Activated CD4-positive, alpha-beta T cell treated with anti-CD3 and anti-CD28 coated beads, Interleukin-2, amount 50 U/mL, for 48 hours (primary cell): ENCODE measurements at regions not wholly inside any gene's neighbourhood (a gene's known extent, or its start where the extent isn't known, plus 50 kb on each side); places are given as distances from the start of the nearest gene placed in this dataset.

ENCODE experiments used
- DNase-seq, 2 experiments: peaks; one replicate each; pipeline ENCODE4 v3.0.0-alpha.2; 2020

GRCh38 chr3:23078735-23079134 lies 124.4 kb upstream of the UBE2E2 start:
- no peak for DNase-seq

- DNase-seq = no peak
Measured at GRCh38 chr3:23079976-23080375, 123.2 kb upstream of the UBE2E2 start.

- no peak for DNase-seq
Measured at GRCh38 chr3:23083701-23084100, 119.4 kb upstream of the UBE2E2 start.

GRCh38 chr3:23084367-23084766 lies 118.8 kb upstream of the UBE2E2 start:
- no peak for DNase-seq

- no peak for DNase-seq
Measured at GRCh38 chr3:23085261-23085660, 117.9 kb upstream of the UBE2E2 start.

- no peak for DNase-seq
Measured at GRCh38 chr3:23086331-23086730, 116.8 kb upstream of the UBE2E2 start.

- no peak for DNase-seq
Measured at GRCh38 chr3:23086831-23087230, 116.3 kb upstream of the UBE2E2 start.

GRCh38 chr3:23094412-23094811 lies 108.7 kb upstream of the UBE2E2 start:
- DNase-seq = no peak

GRCh38 chr3:23094890-23095462 lies 108.2 kb upstream of the UBE2E2 start:
- no peak for DNase-seq

- DNase-seq = no peak
Measured at GRCh38 chr3:23096041-23096440, 107.1 kb upstream of the UBE2E2 start.

GRCh38 chr3:23099021-23099420 lies 104.1 kb upstream of the UBE2E2 start:
- no peak for DNase-seq

- DNase-seq = no peak
Measured at GRCh38 chr3:23099677-23100076, 103.5 kb upstream of the UBE2E2 start.

- no peak for DNase-seq
Measured at GRCh38 chr3:23100106-23100505, 103.0 kb upstream of the UBE2E2 start.

- DNase-seq = no peak
Measured at GRCh38 chr3:23103764-23104163, 99.4 kb upstream of the UBE2E2 start.

GRCh38 chr3:23105048-23105447 lies 98.1 kb upstream of the UBE2E2 start:
- no peak for DNase-seq

- no peak for DNase-seq
Measured at GRCh38 chr3:23106666-23107065, 96.5 kb upstream of the UBE2E2 start.

- no peak for DNase-seq
Measured at GRCh38 chr3:23107221-23107620, 95.9 kb upstream of the UBE2E2 start.

- no peak for DNase-seq
Measured at GRCh38 chr3:23108451-23109057, 94.6 kb upstream of the UBE2E2 start.

GRCh38 chr3:23111286-23111685 lies 91.8 kb upstream of the UBE2E2 start:
- DNase-seq = no peak

GRCh38 chr3:23111797-23112196 lies 91.3 kb upstream of the UBE2E2 start:
- DNase-seq = no peak

- no peak for DNase-seq
Measured at GRCh38 chr3:23112491-23112890, 90.6 kb upstream of the UBE2E2 start.

- no peak for DNase-seq
Measured at GRCh38 chr3:23113455-23114171, 89.5 kb upstream of the UBE2E2 start.

GRCh38 chr3:23114432-23114831 lies 88.7 kb upstream of the UBE2E2 start:
- DNase-seq = no peak

- DNase-seq = no peak
Measured at GRCh38 chr3:23115171-23115877, 87.8 kb upstream of the UBE2E2 start.
